Breast epithelium (tissue), 4 donors: ENCODE measurements at regions not wholly inside any gene's neighbourhood (a gene's known extent, or its start where the extent isn't known, plus 50 kb on each side); places are given as distances from the start of the nearest gene placed in this dataset.

Experiments used
- DNase-seq, 2 donors: peaks; one replicate each; pipeline ENCODE4 v3.0.0-alpha.2; 2019; ENCODE audit warnings: low spot score in 2 of 2
- H3K27ac ChIP-seq, 2 donors: fragments of 200-600 bp; sonication (generic) in 1 of 2; one replicate each; pipeline ENCODE4 v1.5.1; 2016 to 2019; ENCODE audit warnings: mild to moderate bottlenecking in 1 of 2
- H3K27me3 ChIP-seq, 2 donors: fragments of 200-600 bp; sonication (generic) in 1 of 2; one replicate each; pipeline versions ENCODE4 v1.5.1 to v1.6.0; 2017 to 2019; ENCODE audit warnings: control low read depth in 1 of 2, mild to moderate bottlenecking in 1 of 2
- H3K36me3 ChIP-seq: fragments of 200-600 bp; one replicate; pipeline ENCODE4 v1.5.1; 2019
- H3K4me1 ChIP-seq, 2 donors: fragments of 200-600 bp; sonication (generic); one replicate each; pipeline ENCODE4 v1.5.1; 2016 to 2019; ENCODE audit warnings: control low read depth in 1 of 2
- H3K4me3 ChIP-seq, 3 donors: fragments of 200-600 bp; sonication (generic); 1 replicate in 2 of 3; 2 replicates in 1 of 3; pipeline ENCODE4 v1.5.1; 2016 to 2019; ENCODE audit warnings: mild to moderate bottlenecking in 3 of 3, moderate library complexity in 2 of 3
- H3K9me3 ChIP-seq, 2 donors: fragments of 200-600 bp; sonication (generic) in 1 of 2; one replicate each; pipeline ENCODE4 v1.5.1; 2016 to 2019; ENCODE audit warnings: control low read depth in 1 of 2
- POLR2A ChIP-seq: fragments of 450-650 bp; IDR thresholded peaks from one replicate; pipeline ENCODE4 v1.6.1; 2016; ENCODE audit warnings: antibody characterized with exemption, mild to moderate bottlenecking, moderate library complexity
- POLR2AphosphoS5 ChIP-seq, 3 donors: sonication (generic); formaldehyde crosslinking; IDR thresholded peaks; one replicate each; pipeline ENCODE4 v1.6.1; 2017; ENCODE audit warnings: antibody characterized with exemption in 3 of 3
- intact Hi-C: fragments of 100-400 bp; cut with DNase I; formaldehyde crosslinking; loops from one replicate; pipeline ENCODE4 v1.15.1; 2023; ENCODE audit warnings: low total_unique reads
- TF ChIP-seq, protein P1 (sequence below), 3 donors: fragments of 450-650 bp; IDR thresholded peaks; one replicate each; pipeline ENCODE4 v1.5.1; 2016 to 2017; ENCODE audit warnings: antibody characterized with exemption in 3 of 3, mild to moderate bottlenecking in 3 of 3, moderate library complexity in 3 of 3

GRCh38 chr1:72781038-72781437 lies 498.7 kb upstream of the NEGR1 start:
- Histone ChIP-seq H3K4me1 (no peaks in the 10 kb centered on the region), H3K27me3 (no peaks in the 10 kb centered on the region), H3K27ac (no peak overlapping the region), H3K36me3 (no peaks in the 10 kb centered on the region), H3K9me3 (no peaks in the 10 kb centered on the region), H3K4me3 (no peak overlapping the region)
- TF ChIP-seq POLR2A (no peak), POLR2AphosphoS5 (IDR thresholded peaks at IDR 0.05) (no peak)
- TF ChIP-seq, protein P1, sequence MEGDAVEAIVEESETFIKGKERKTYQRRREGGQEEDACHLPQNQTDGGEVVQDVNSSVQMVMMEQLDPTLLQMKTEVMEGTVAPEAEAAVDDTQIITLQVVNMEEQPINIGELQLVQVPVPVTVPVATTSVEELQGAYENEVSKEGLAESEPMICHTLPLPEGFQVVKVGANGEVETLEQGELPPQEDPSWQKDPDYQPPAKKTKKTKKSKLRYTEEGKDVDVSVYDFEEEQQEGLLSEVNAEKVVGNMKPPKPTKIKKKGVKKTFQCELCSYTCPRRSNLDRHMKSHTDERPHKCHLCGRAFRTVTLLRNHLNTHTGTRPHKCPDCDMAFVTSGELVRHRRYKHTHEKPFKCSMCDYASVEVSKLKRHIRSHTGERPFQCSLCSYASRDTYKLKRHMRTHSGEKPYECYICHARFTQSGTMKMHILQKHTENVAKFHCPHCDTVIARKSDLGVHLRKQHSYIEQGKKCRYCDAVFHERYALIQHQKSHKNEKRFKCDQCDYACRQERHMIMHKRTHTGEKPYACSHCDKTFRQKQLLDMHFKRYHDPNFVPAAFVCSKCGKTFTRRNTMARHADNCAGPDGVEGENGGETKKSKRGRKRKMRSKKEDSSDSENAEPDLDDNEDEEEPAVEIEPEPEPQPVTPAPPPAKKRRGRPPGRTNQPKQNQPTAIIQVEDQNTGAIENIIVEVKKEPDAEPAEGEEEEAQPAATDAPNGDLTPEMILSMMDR (IDR thresholded peaks at IDR 0.05), result no peak
- intact Hi-C loops, result no loop called here
- DNase-seq, result no peak

DNA sequence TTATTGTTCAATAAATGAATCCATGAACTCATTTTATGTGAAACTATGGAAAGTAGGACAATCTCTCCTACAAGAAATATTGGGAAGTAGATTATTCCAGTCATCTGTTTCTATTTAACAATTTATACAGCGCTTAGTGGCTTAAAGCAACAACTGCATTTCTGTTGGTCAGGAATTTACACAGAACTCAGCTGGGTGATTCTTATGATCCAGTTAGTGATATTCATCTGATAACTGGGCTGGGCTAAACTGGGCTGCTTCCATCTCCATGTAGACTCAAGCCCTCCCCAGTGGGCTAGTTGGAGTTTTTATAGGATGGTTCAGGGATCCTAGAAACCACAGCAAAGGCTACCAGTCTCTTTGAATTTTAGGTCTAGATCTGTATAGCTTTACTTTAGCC lies 497.9 kb upstream of the NEGR1 start:
- no peaks in the 10 kb centered on the region for H3K9me3 ChIP-seq
- H3K4me3 ChIP-seq, result no peak overlapping the region
- no peaks in the 10 kb centered on the region for H3K36me3 ChIP-seq
- intact Hi-C loops, result no loop called here
- no peaks in the 10 kb centered on the region for H3K27me3 ChIP-seq
- no peak overlapping the region for H3K27ac ChIP-seq
- no peak for TF ChIP-seq POLR2AphosphoS5 (IDR thresholded peaks at IDR 0.05)
- TF ChIP-seq, protein P1 (IDR thresholded peaks at IDR 0.05), result no peak
- no peak for TF ChIP-seq POLR2A
- DNase-seq, result no peak
- H3K4me1 ChIP-seq, result no peaks in the 10 kb centered on the region

DNA sequence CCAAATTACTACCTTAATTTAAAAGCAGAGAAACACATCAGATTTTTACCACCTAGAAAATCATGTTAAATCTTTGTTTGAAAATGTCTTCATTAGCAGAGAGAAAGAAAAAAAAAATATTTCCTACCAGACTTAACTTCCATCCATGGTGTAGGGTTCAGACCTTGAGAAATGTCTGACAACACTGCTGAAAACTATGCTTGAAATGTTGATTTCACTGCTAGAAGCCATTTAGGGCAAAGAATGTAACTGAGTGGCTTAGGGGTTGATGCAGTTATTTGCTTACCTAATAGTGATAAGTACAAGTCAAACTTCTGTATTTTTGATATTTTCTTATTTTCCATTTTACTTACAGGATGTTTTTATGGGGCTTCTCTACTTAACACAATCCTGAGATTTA lies 495.6 kb upstream of the NEGR1 start:
- Histone ChIP-seq H3K9me3 (no peaks in the 10 kb centered on the region), H3K27me3 (no peaks in the 10 kb centered on the region), H3K36me3 (no peaks in the 10 kb centered on the region), H3K27ac (no peak overlapping the region), H3K4me1 (no peaks in the 10 kb centered on the region), H3K4me3 (no peak overlapping the region)
- no peak for TF ChIP-seq POLR2AphosphoS5 (IDR thresholded peaks at IDR 0.05)
- TF ChIP-seq, protein P1 (IDR thresholded peaks at IDR 0.05), result no peak
- TF ChIP-seq POLR2A, result no peak
- DNase-seq, result no peak
- intact Hi-C loops, result no loop called here

DNA sequence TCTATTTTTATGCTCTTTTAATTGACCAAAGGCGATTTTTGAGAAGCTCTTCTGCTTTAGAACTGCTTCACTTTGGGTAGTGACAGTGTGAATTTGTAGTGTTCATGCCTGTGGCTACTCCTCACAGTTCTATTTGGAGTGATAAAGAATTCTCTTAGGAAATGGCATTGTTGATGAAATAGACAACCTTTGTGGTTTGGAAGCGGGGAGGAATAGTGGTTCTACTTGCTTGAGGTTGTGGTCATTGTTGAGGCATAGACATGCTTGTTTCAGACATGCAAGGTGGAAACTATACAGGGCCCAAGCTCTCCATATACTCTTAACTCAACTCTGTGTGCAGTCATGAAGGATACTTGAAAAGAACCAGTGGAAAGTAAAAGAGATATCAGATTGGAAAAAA lies 481.1 kb upstream of the NEGR1 start:
- TF ChIP-seq POLR2A (no peak), POLR2AphosphoS5 (IDR thresholded peaks at IDR 0.05) (no peak)
- TF ChIP-seq, protein P1 (IDR thresholded peaks at IDR 0.05), result no peak
- no peaks in the 10 kb centered on the region for H3K4me1 ChIP-seq
- H3K27me3 ChIP-seq, result no peaks in the 10 kb centered on the region
- H3K27ac ChIP-seq, result no peak overlapping the region
- no peak for DNase-seq
- no peak overlapping the region for H3K4me3 ChIP-seq
- intact Hi-C loops, result no loop called here
- H3K36me3 ChIP-seq, result no peaks in the 10 kb centered on the region
- no peaks in the 10 kb centered on the region for H3K9me3 ChIP-seq

DNA sequence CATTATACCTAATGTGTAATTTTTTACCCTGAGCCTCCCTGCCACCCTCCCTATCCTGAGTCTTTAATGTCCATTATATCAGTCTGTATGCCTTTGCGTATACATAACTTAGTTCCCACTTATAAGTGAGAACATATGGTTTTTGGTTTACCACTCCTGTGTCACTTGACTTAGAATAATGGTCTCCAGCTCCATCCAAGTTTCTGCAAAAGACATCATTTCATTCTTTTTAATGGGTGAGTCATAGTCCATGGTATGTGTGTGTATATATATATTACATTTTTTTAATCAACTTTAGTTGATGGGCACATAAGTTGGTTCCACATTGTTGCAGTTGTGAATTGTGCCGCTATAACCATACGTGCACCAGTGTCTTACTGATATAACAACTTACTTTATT lies 477.1 kb upstream of the NEGR1 start:
- no peak for DNase-seq
- intact Hi-C loops, result no loop called here
- no peaks in the 10 kb centered on the region for H3K36me3 ChIP-seq
- H3K27me3 ChIP-seq, result no peaks in the 10 kb centered on the region
- no peaks in the 10 kb centered on the region for H3K4me1 ChIP-seq
- H3K9me3 ChIP-seq, result no peaks in the 10 kb centered on the region
- no peak overlapping the region for H3K4me3 ChIP-seq
- TF ChIP-seq, protein P1 (IDR thresholded peaks at IDR 0.05), result no peak
- no peak for TF ChIP-seq POLR2A
- no peak for TF ChIP-seq POLR2AphosphoS5 (IDR thresholded peaks at IDR 0.05)
- H3K27ac ChIP-seq, result no peak overlapping the region
